ENCODE measurements at regions not wholly inside any gene's neighbourhood (a gene's known extent, or its start where the extent isn't known, plus 50 kb on each side); places are given as distances from the start of the nearest gene placed in this dataset.

GRCh38 chr13:54206626-54207025, 1178.0 kb downstream of the OLFM4 start:
- CTCF ChIA-PET: no interaction called here
- no peak for DNase-seq (ENCODE audit: extremely low spot score)
- POLR2A ChIA-PET: no interaction called here
- no peak for TF ChIP-seq SUZ12 (IDR thresholded peaks at IDR 0.05)
- TF ChIP-seq TARDBP (IDR thresholded peaks at IDR 0.05): no peak
- no peak for TF ChIP-seq ZNF384 (IDR thresholded peaks at IDR 0.05)
- no peak for TF ChIP-seq CTBP1 (IDR thresholded peaks at IDR 0.05; ENCODE audit: borderline replicate concordance)
- TF ChIP-seq FOXK2 (IDR thresholded peaks at IDR 0.05): no peak
- TF ChIP-seq BHLHE40 (IDR thresholded peaks at IDR 0.05; ENCODE audit: borderline replicate concordance): no peak
- TF ChIP-seq L3MBTL2 (conservative IDR thresholded peaks at IDR 0.05): no peak
- TF ChIP-seq FOXM1 (IDR thresholded peaks at IDR 0.05; ENCODE audit: borderline replicate concordance): no peak
- TF ChIP-seq SP1 (IDR thresholded peaks at IDR 0.05): no peak
- no peak for TF ChIP-seq PKNOX1 (IDR thresholded peaks at IDR 0.05)
- no peak for TF ChIP-seq FOXA1 (IDR thresholded peaks at IDR 0.05)
- no peak for TF ChIP-seq ELF4 (IDR thresholded peaks at IDR 0.05)
- TF ChIP-seq HDGF (IDR thresholded peaks at IDR 0.05; ENCODE audit: borderline replicate concordance): no peak
- no peak for TF ChIP-seq NFRKB (IDR thresholded peaks at IDR 0.05)
- no peak for TF ChIP-seq LEF1 (IDR thresholded peaks at IDR 0.05; ENCODE audit: borderline replicate concordance)
- TF ChIP-seq ARNT (IDR thresholded peaks at IDR 0.05): no peak

DNA sequence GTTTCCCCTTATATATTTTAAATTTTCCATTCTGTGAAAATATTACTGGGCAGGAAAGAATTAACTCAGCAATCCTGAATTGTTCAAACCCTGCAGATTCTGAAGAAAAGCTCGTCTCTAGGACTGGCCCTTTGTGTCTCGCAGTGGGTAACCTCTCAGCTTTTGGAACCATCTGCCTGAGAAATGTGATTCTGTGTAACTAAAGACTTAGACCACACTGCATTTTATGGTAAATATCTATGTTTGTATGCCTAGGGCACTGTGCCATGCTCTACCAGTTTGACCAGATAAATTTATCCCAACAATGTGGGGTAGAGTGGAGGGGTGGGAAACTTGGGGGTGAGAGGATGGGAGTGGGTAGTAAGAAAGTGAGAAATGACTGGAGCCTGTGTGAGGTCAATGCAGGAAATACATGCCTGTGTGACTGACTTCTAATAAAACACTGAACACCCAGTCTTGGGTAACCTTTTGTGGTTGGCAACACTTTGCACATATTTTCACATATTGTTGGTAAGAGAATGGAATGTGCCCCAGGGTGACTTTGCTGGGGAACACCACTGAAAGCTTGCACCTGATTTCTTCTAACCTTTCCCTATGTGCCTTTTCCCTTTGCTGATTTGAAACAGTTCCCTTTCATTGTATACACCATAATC, 1181.9 kb downstream of the OLFM4 start:
- no peak for DNase-seq (ENCODE audit: extremely low spot score)
- CTCF ChIA-PET: no interaction called here
- POLR2A ChIA-PET: no interaction called here
- TF ChIP-seq TARDBP (IDR thresholded peaks at IDR 0.05) (no peak), FOXK2 (IDR thresholded peaks at IDR 0.05) (no peak), BHLHE40 (IDR thresholded peaks at IDR 0.05; ENCODE audit: borderline replicate concordance) (no peak), ARNT (IDR thresholded peaks at IDR 0.05) (no peak), FOXM1 (IDR thresholded peaks at IDR 0.05; ENCODE audit: borderline replicate concordance) (no peak), HDGF (IDR thresholded peaks at IDR 0.05; ENCODE audit: borderline replicate concordance) (no peak), ELF4 (IDR thresholded peaks at IDR 0.05) (no peak)

DNA sequence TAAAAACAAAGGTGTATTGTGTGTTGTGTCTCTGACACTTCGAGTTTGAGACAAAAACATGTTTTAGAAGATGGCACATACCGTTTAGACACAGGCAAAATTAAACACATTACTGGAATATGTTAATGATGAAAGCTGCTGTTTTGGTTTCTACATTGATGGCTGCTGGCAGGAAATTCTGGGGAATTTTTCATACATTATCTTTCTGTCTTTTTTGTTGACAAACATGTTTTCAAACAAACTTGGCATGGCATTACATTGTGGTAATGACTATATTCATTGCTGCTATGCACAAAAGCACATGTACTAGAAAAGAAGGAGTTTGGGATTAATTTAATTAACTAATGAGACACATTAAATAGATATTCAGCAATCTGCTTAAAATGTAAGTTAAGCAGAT, 1187.6 kb downstream of the OLFM4 start:
- TF ChIP-seq LEF1 (IDR thresholded peaks at IDR 0.05; ENCODE audit: borderline replicate concordance): no peak
- no peak for TF ChIP-seq TARDBP (IDR thresholded peaks at IDR 0.05)
- TF ChIP-seq ARNT (IDR thresholded peaks at IDR 0.05): no peak
- TF ChIP-seq ELF4 (IDR thresholded peaks at IDR 0.05): no peak
- TF ChIP-seq BHLHE40 (IDR thresholded peaks at IDR 0.05; ENCODE audit: borderline replicate concordance): no peak
- no peak for TF ChIP-seq SP1 (IDR thresholded peaks at IDR 0.05)
- TF ChIP-seq SUZ12 (IDR thresholded peaks at IDR 0.05): no peak
- TF ChIP-seq NFRKB (IDR thresholded peaks at IDR 0.05): no peak
- no peak for TF ChIP-seq CTBP1 (IDR thresholded peaks at IDR 0.05; ENCODE audit: borderline replicate concordance)
- TF ChIP-seq PKNOX1 (IDR thresholded peaks at IDR 0.05): no peak
- no peak for TF ChIP-seq FOXA1 (IDR thresholded peaks at IDR 0.05)
- TF ChIP-seq FOXM1 (IDR thresholded peaks at IDR 0.05; ENCODE audit: borderline replicate concordance): no peak
- TF ChIP-seq FOXK2 (IDR thresholded peaks at IDR 0.05): no peak
- no peak for TF ChIP-seq ZNF384 (IDR thresholded peaks at IDR 0.05)
- TF ChIP-seq L3MBTL2 (conservative IDR thresholded peaks at IDR 0.05): no peak
- TF ChIP-seq HDGF (IDR thresholded peaks at IDR 0.05; ENCODE audit: borderline replicate concordance): no peak
- ChIA-PET POLR2A (no interaction called here), CTCF (no interaction called here)
- no peak for DNase-seq (ENCODE audit: extremely low spot score)

DNA sequence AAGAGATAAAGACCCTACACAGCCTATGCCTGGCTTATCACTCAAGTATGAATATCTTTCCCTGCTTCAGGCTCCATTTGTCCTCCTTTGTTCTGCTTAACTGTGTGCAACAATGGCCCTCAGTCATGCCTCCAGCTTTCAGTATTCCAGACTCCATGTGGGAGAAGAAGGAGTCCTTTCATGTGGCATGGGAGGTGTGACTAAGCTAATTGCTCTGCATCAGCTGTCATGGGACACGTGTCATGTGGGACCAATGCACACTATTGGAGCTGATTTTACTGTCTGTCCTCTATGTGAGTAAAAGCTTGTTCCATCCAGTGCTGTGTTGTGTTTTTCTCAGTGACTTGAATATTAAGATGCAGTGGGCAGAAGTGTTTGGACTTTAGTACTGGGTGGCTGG, 1198.3 kb downstream of the OLFM4 start:
- TF ChIP-seq ARNT (IDR thresholded peaks at IDR 0.05) (no peak), L3MBTL2 (conservative IDR thresholded peaks at IDR 0.05) (no peak), TARDBP (IDR thresholded peaks at IDR 0.05) (no peak), SP1 (IDR thresholded peaks at IDR 0.05) (no peak), CTBP1 (IDR thresholded peaks at IDR 0.05; ENCODE audit: borderline replicate concordance) (no peak)
- DNase-seq (ENCODE audit: extremely low spot score): no peak
- ChIA-PET CTCF (no interaction called here), POLR2A (no interaction called here)

GRCh38 chr13:54232700-54233099, 1204.1 kb downstream of the OLFM4 start:
- CTCF ChIA-PET: no interaction called here
- peak; percentile 23 for DNase-seq (ENCODE audit: extremely low spot score)
- POLR2A ChIA-PET: no interaction called here
- no peak for TF ChIP-seq L3MBTL2 (conservative IDR thresholded peaks at IDR 0.05)
- TF ChIP-seq BHLHE40 (IDR thresholded peaks at IDR 0.05; ENCODE audit: borderline replicate concordance): no peak
- TF ChIP-seq PKNOX1 (IDR thresholded peaks at IDR 0.05): peak; percentile 92
- TF ChIP-seq SP1 (IDR thresholded peaks at IDR 0.05): no peak
- TF ChIP-seq ARNT (IDR thresholded peaks at IDR 0.05): 0 out of 2 replicates have a peak, but pooled peaks have one; percentile 54
- TF ChIP-seq CTBP1 (IDR thresholded peaks at IDR 0.05; ENCODE audit: borderline replicate concordance): peak; percentile 63; the same call in 1 of the 2 replicates
- no peak for TF ChIP-seq ELF4 (IDR thresholded peaks at IDR 0.05)

GRCh38 chr13:54234607-54235006, 1206.0 kb downstream of the OLFM4 start:
- TF ChIP-seq HDGF (IDR thresholded peaks at IDR 0.05; ENCODE audit: borderline replicate concordance): no peak
- no peak for TF ChIP-seq SP1 (IDR thresholded peaks at IDR 0.05)
- TF ChIP-seq CTBP1 (IDR thresholded peaks at IDR 0.05; ENCODE audit: borderline replicate concordance): no peak
- no peak for TF ChIP-seq ZNF384 (IDR thresholded peaks at IDR 0.05)
- no peak for TF ChIP-seq TARDBP (IDR thresholded peaks at IDR 0.05)
- TF ChIP-seq ELF4 (IDR thresholded peaks at IDR 0.05): no peak
- TF ChIP-seq NFRKB (IDR thresholded peaks at IDR 0.05): no peak
- TF ChIP-seq LEF1 (IDR thresholded peaks at IDR 0.05; ENCODE audit: borderline replicate concordance): no peak
- no peak for TF ChIP-seq PKNOX1 (IDR thresholded peaks at IDR 0.05)
- no peak for TF ChIP-seq FOXM1 (IDR thresholded peaks at IDR 0.05; ENCODE audit: borderline replicate concordance)
- no peak for TF ChIP-seq SUZ12 (IDR thresholded peaks at IDR 0.05)
- no peak for TF ChIP-seq L3MBTL2 (conservative IDR thresholded peaks at IDR 0.05)
- no peak for TF ChIP-seq ARNT (IDR thresholded peaks at IDR 0.05)
- no peak for TF ChIP-seq BHLHE40 (IDR thresholded peaks at IDR 0.05; ENCODE audit: borderline replicate concordance)
- no peak for DNase-seq (ENCODE audit: extremely low spot score)
- POLR2A ChIA-PET: no interaction called here
- CTCF ChIA-PET: interaction anchor here (0.7 kb wide), 1 partner anchor 1267 kb away, joined by 3 read pairs; no protein-coding TSS in a partner anchor
